GM12878 (cell line): ENCODE measurements at regions not wholly inside any gene's neighbourhood (a gene's known extent, or its start where the extent isn't known, plus 50 kb on each side); places are given as distances from the start of the nearest gene placed in this dataset.
"Not testable (repeated sequence)": the region's sequence is repeated elsewhere in the genome, so short reads cannot be mapped to it uniquely, and the experiment has no call there.

ENCODE experiments used
- ATF7 ChIP-seq: fragments of 450-650 bp; IDR thresholded peaks from 2 replicates; pipeline ENCODE4 v1.6.1; 2016; ENCODE audit warnings: low read depth, mild to moderate bottlenecking
- BRCA1 ChIP-seq: IDR thresholded peaks from 2 replicates; pipeline ENCODE4 v1.6.1; 2011; ENCODE audit warnings: low read depth, low read length, improper control_type of control experiment
- TF ChIP-seq, protein P1 (sequence below), 3 experiments: IDR thresholded peaks in 2 of 3; conservative IDR thresholded peaks in 1 of 3; 2 replicates each; pipeline ENCODE4 v1.5.1; 2011; ENCODE audit warnings: low read depth in 3 of 3, low read length in 3 of 3, mild to moderate bottlenecking in 3 of 3, control low read depth in 2 of 3, moderate library complexity in 2 of 3, inconsistent platforms in 1 of 3, mixed read lengths in 1 of 3; ENCODE audit not compliant: control insufficient read depth in 2 of 3, insufficient read depth in 1 of 3; ENCODE audit errors: extremely low read depth in 1 of 3

GRCh38 chrX:107370185-107370584 lies 79.3 kb upstream of the FRMPD3 start:
- TF ChIP-seq BRCA1, ATF7: not testable (repeated sequence)
- TF ChIP-seq, protein P1, sequence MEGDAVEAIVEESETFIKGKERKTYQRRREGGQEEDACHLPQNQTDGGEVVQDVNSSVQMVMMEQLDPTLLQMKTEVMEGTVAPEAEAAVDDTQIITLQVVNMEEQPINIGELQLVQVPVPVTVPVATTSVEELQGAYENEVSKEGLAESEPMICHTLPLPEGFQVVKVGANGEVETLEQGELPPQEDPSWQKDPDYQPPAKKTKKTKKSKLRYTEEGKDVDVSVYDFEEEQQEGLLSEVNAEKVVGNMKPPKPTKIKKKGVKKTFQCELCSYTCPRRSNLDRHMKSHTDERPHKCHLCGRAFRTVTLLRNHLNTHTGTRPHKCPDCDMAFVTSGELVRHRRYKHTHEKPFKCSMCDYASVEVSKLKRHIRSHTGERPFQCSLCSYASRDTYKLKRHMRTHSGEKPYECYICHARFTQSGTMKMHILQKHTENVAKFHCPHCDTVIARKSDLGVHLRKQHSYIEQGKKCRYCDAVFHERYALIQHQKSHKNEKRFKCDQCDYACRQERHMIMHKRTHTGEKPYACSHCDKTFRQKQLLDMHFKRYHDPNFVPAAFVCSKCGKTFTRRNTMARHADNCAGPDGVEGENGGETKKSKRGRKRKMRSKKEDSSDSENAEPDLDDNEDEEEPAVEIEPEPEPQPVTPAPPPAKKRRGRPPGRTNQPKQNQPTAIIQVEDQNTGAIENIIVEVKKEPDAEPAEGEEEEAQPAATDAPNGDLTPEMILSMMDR (IDR thresholded peaks at IDR 0.05 in 2 of 3, conservative IDR thresholded peaks at IDR 0.05 in 1 of 3; ENCODE audit: control insufficient read depth in 2 of 3, extremely low read depth in 1 of 3, insufficient read depth in 1 of 3, low read depth in 3 of 3, low read length in 3 of 3) = not testable (repeated sequence)
